SK-N-MC (cell line): ENCODE measurements at regions not wholly inside any gene's neighbourhood (a gene's known extent, or its start where the extent isn't known, plus 50 kb on each side); places are given as distances from the start of the nearest gene placed in this dataset.

Experiments
- DNase-seq: peaks from one replicate; pipeline ENCODE4 v3.0.0-alpha.2; 2011; ENCODE audit warnings: low read depth, low spot score
- H3K27ac ChIP-seq: fragments of 200-600 bp; sonication (generic); 2 replicates; pipeline ENCODE4 v1.5.1; 2016; ENCODE audit warnings: mixed run types
- H3K36me3 ChIP-seq: fragments of 200-600 bp; sonication (generic); 2 replicates; pipeline ENCODE4 v1.6.1; 2017; ENCODE audit warnings: antibody characterized with exemption, low read length, mixed read lengths; ENCODE audit not compliant: insufficient read depth
- H3K4me3 ChIP-seq: fragments of 200-600 bp; sonication (generic); 2 replicates; pipeline ENCODE4 v1.5.1; 2016
- H3K9ac ChIP-seq: fragments of 200-600 bp; sonication (generic); 2 replicates; pipeline ENCODE4 v1.8.0; 2017; ENCODE audit warnings: mixed run types, mixed read lengths; ENCODE audit not compliant: insufficient read length
- H3K9me3 ChIP-seq: fragments of 200-600 bp; sonication (generic); 2 replicates; pipeline ENCODE4 v1.6.1; 2017; ENCODE audit warnings: low read depth, mild to moderate bottlenecking, antibody characterized with exemption, low read length, moderate library complexity, mixed read lengths
- EZH2 ChIP-seq: fragments of 200-600 bp; sonication (generic); IDR thresholded peaks from one replicate; pipeline ENCODE4 v1.6.1; 2017; ENCODE audit warnings: antibody characterized with exemption
- FOXP2 ChIP-seq: optimal IDR thresholded peaks from 2 replicates; pipeline ENCODE3; 2011; ENCODE audit warnings: mild to moderate bottlenecking, moderate library complexity; ENCODE audit not compliant: insufficient read depth; ENCODE audit errors: extremely low read length, control extremely low read depth
- POLR2AphosphoS5 ChIP-seq: IDR thresholded peaks from 2 replicates; pipeline ENCODE4 v1.6.1; 2012; ENCODE audit warnings: mild to moderate bottlenecking, low read depth, low read length, borderline replicate concordance

DNA sequence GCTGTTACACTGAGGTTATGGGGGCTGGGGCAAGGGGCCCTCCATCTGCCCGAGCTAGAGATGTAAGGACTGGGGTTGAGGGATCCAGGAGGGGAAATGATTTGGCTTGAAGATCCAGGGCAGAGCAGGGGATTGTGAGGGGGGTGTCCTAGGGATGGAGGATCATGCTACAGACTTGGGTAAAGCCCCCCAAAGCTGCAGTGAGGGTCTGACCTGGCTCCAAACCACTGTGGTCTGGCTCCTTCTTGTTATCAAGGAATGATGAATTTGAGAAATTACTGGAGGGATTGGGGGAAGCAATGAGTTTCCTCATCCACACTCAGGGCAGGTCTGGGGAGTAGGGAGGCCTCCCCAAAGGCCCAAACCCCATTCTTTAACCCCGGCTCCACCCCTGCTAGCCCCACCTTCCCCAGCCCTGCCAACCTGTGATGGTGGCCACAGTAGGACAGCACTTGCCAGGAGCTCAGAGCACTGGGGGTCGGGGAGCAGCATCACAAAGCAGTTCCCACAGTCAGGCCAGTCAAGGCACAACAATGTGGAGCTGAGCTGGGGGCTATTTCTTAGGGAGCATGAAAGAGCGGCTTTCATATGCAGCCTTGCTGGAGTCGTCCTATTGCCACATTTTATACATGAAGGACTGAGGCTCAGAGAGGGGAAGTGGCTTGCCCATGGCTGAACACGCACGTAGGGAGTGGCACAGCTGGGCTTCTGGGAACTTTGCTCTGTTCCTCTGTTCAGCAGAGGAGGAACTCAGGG lies 165.5 kb downstream of the EFNB1 start:
- no peak for TF ChIP-seq FOXP2
- TF ChIP-seq EZH2: no peak
- no peak for TF ChIP-seq POLR2AphosphoS5

DNA sequence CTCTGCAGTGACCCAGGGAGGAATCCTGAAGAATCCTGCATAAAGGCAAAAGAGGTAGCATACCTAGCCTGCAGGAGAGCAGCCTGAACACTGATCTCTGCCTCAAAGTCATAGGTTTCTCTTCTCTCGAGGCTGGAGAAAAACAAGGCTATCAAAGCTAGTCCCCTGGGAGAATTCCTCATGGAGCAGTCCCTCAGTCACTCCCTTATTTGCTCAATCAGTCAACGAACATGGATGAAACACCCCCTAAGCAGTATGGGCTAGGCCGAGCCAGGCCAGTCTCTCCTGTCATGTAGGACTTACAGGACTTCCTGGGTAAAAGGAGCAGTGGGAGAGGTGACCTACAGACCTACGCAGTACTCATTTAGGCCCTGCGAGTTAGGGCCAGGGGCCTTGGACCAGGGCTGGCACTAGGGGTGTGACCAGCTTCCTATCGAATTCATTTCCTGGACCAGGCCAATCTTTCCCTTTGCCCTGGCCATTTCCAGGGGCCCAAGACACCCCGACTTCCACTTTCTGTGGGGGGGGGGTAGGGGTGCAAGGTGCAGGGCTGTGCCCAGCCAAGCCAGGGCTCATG lies 164.1 kb downstream of the EFNB1 start:
- Histone ChIP-seq H3K4me3 (no peak overlapping the region), H3K36me3 (no peaks in the 10 kb centered on the region), H3K27ac (no peak overlapping the region), H3K9ac (no peak overlapping the region), H3K9me3 (no peaks in the 10 kb centered on the region)
- DNase-seq: no peak
- no peak for TF ChIP-seq EZH2
- no peak for TF ChIP-seq POLR2AphosphoS5
- TF ChIP-seq FOXP2: no peak

More for the DNA sequence above, 165.5 kb downstream of the EFNB1 start:
- Histone ChIP-seq H3K4me3 (no peak overlapping the region), H3K27ac (no peak overlapping the region), H3K9me3 (no peaks in the 10 kb centered on the region), H3K36me3 (no peaks in the 10 kb centered on the region), H3K9ac (no peak overlapping the region)
- DNase-seq: no peak

DNA sequence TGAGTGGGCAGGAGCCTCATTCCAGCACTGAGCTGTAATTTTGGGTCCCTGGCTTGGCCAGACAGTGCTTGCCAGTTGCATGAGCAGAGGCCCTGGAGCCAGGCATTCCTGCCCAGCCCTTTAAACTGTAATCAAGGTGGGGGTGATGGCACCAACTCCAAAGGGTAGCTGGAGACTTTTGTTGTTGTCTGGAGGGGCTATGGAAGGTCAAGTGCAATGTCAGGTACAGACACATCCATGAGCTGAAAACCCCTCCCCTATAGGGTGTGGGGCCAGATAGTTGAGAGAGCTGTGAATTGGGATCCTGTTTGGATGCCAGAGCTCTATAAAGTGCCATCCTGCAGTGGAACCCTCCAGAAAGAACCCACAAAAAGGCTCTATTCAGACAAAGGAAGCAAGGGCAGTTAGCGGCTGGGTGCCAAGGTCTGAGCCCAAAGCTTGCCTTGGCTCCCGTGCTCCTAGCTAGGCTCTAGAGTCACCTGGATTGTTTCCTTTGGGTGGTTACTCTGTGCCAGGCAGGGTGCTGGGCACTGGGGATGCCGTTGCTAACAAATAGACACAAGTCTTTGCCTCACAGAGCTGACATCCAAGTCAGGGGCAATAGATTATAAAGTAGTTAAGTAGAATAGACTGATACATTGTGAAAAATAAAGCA lies 163.0 kb downstream of the EFNB1 start:
- no peak for DNase-seq
- Histone ChIP-seq H3K9ac (no peak overlapping the region), H3K27ac (no peak overlapping the region), H3K36me3 (no peaks in the 10 kb centered on the region), H3K4me3 (no peak overlapping the region), H3K9me3 (no peaks in the 10 kb centered on the region)
- TF ChIP-seq POLR2AphosphoS5 (no peak), EZH2 (no peak), FOXP2 (no peak)

DNA sequence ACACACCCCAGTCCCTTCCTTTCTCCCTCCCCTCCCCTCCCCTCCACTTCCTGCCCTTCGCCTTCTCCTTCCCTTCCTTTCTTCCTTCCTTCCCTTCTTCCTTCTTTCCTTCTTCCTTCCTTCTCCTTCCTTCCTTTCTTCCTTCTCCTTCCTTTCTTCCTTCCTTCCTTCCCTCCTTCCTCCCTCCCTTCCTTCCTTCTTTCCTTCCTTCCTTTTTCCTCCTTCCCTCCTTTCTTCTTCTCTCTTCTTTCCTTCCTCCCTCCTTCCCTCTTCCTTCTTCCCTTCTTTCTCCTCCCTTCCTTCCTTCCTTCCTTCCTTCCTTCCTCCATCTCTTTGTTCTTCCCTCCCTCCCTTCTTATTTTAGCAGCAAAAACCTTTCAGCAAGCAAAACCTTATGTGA lies 162.1 kb downstream of the EFNB1 start:
- no peak overlapping the region for H3K4me3 ChIP-seq
- H3K36me3 ChIP-seq: no peaks in the 10 kb centered on the region
- TF ChIP-seq EZH2 (no peak), FOXP2 (no peak), POLR2AphosphoS5 (no peak)
- H3K9me3 ChIP-seq: no peaks in the 10 kb centered on the region
- H3K9ac ChIP-seq: no peak overlapping the region
- H3K27ac ChIP-seq: no peak overlapping the region
- DNase-seq: no peak

DNA sequence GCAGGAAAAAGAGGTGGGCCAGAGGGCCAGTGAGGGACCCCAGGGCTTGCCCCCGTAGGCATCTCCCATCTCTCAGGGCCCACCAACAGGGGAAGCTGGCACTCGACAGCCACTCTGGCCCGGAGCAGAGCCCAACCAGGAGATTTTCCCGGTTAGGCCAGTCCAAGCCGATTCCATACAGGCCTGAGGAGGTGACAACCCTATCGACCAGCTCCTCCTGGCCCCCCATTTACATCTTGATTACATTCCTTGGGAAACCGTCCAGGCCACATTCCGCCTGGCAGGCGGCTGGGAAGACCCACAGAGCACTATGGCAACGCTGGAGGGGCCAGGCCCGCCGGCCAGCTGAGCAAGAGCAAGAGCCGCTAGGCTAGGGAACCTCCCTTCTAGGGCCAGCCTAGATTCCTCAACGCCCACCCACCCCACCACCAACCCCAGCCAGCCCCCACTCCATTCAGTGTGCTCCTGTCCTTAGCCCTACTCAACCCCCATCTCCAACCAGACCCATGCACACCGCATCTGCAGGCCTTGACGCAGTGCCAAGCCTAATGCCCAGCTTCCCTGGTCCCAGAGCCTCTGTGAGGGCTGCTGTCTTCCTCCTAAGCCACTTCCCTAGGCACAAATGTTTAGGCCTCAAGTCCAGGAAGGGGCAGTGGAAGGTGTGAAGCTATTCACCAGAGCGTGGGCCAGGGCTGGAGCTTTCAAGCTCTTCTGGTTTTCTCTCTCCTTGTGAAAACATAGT lies 161.2 kb downstream of the EFNB1 start:
- no peaks in the 10 kb centered on the region for H3K36me3 ChIP-seq
- no peak for TF ChIP-seq FOXP2
- no peak for TF ChIP-seq EZH2
- no peak for TF ChIP-seq POLR2AphosphoS5
- H3K9me3 ChIP-seq: no peaks in the 10 kb centered on the region
- DNase-seq: no peak
- H3K4me3 ChIP-seq: no peak overlapping the region
- H3K27ac ChIP-seq: no peak overlapping the region
- no peak overlapping the region for H3K9ac ChIP-seq

DNA sequence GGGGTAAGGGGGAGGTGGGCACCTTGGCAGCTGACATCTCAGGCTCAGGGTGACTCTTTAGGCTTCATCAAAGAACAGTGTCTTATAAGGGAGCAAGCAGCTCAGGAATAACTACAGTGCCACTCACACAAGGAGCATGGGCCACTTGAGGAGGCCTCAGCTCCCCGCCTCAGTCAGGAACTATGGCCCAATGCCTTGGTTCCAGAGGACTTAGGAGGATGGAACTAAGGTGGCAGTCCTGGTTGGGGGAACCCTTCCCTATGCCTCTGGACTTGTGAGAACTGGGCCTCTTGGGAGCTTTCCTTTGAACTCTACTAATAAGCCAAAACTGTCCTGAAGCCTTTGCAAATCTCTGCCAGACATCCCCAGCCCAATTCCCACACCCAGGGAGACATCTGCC lies 160.6 kb downstream of the EFNB1 start:
- Histone ChIP-seq H3K9ac (no peak overlapping the region), H3K4me3 (no peak overlapping the region), H3K9me3 (no peaks in the 10 kb centered on the region), H3K27ac (no peak overlapping the region), H3K36me3 (no peaks in the 10 kb centered on the region)
- no peak for DNase-seq
- TF ChIP-seq EZH2 (no peak), FOXP2 (no peak), POLR2AphosphoS5 (no peak)

DNA sequence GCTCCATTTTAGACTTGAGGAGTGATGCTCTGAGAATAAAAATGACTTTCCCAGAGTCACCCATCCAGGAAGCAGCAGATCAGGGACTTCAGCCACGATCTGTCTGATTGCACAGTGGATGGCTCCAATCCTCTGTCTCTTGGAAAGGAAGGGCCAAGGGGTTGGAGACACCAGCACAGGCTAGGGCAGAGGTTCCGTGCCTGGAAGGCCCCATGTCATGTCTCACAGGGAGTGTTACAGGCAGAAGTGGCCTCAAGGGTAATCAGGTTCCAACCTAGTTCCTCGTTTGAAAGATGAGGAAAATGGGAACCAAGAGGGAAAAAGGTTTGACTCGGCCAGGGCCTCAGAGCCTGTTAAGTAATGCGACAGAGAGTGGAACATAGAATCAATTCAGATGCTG lies 160.0 kb downstream of the EFNB1 start:
- no peaks in the 10 kb centered on the region for H3K36me3 ChIP-seq
- H3K9me3 ChIP-seq: no peaks in the 10 kb centered on the region
- no peak for DNase-seq
- no peak overlapping the region for H3K4me3 ChIP-seq
- H3K27ac ChIP-seq: no peak overlapping the region
- H3K9ac ChIP-seq: no peak overlapping the region
- TF ChIP-seq POLR2AphosphoS5 (no peak), FOXP2 (no peak), EZH2 (no peak)
